Osteocyte (in vitro differentiated cells): ENCODE measurements at regions not wholly inside any gene's neighbourhood (a gene's known extent, or its start where the extent isn't known, plus 50 kb on each side); places are given as distances from the start of the nearest gene placed in this dataset.

Experiments
- DNase-seq: peaks from one replicate; pipeline ENCODE4 v3.0.0; 2021; ENCODE audit warnings: mixed read lengths; ENCODE audit not compliant: unreplicated experiment; ENCODE audit errors: extremely low spot score
- H3K27ac Mint-ChIP-seq: one replicate; pipeline ENCODE4 v1.8.0; 2021; ENCODE audit warnings: mild to moderate bottlenecking, mixed read lengths; ENCODE audit not compliant: unreplicated experiment
- H3K27me3 Mint-ChIP-seq: one replicate; pipeline ENCODE4 v1.8.0; 2021; ENCODE audit warnings: mixed read lengths; ENCODE audit not compliant: unreplicated experiment
- H3K36me3 Mint-ChIP-seq: one replicate; pipeline ENCODE4 v1.8.0; 2021; ENCODE audit warnings: mixed read lengths; ENCODE audit not compliant: unreplicated experiment
- H3K4me1 Mint-ChIP-seq: one replicate; pipeline ENCODE4 v1.8.0; 2021; ENCODE audit warnings: mixed read lengths; ENCODE audit not compliant: unreplicated experiment
- H3K4me3 Mint-ChIP-seq: one replicate; pipeline ENCODE4 v1.8.0; 2021; ENCODE audit warnings: mild to moderate bottlenecking, moderate library complexity, mixed read lengths; ENCODE audit not compliant: unreplicated experiment
- H3K9me3 Mint-ChIP-seq: one replicate; pipeline ENCODE4 v1.8.0; 2021; ENCODE audit warnings: mixed read lengths; ENCODE audit not compliant: unreplicated experiment
- CTCF ChIP-seq: fragments of 200-600 bp; sonication (generic); IDR thresholded peaks from 2 replicates; pipeline ENCODE4 v1.5.0; 2021; ENCODE audit warnings: antibody characterized with exemption, mild to moderate bottlenecking, moderate library complexity

- no peak overlapping the region for H3K4me3 Mint-ChIP-seq
These were observed 819.2 kb downstream of the LIG4 start for GRCh38 chr13:107395927-107396662.

GRCh38 chr13:107392205-107392604 is 823.1 kb downstream of the LIG4 start:
- no peaks in the 10 kb centered on the region for H3K36me3 Mint-ChIP-seq
- no peaks in the 10 kb centered on the region for H3K9me3 Mint-ChIP-seq
- H3K4me3 Mint-ChIP-seq: no peak overlapping the region
- no peak overlapping the region for H3K27ac Mint-ChIP-seq
- TF ChIP-seq CTCF: no peak
- no peaks in the 10 kb centered on the region for H3K27me3 Mint-ChIP-seq
- no peaks in the 10 kb centered on the region for H3K4me1 Mint-ChIP-seq
- no peak for DNase-seq

More at GRCh38 chr13:107395927-107396662, 819.2 kb downstream of the LIG4 start:
- H3K27ac Mint-ChIP-seq: no peak overlapping the region
- no peaks in the 10 kb centered on the region for H3K9me3 Mint-ChIP-seq
- no peaks in the 10 kb centered on the region for H3K27me3 Mint-ChIP-seq
- no peaks in the 10 kb centered on the region for H3K4me1 Mint-ChIP-seq
- TF ChIP-seq CTCF: no peak
- no peak for DNase-seq
- no peaks in the 10 kb centered on the region for H3K36me3 Mint-ChIP-seq

GRCh38 chr13:107387525-107387924 is 819.6 kb upstream of the ARGLU1 start:
- no peaks in the 10 kb centered on the region for H3K36me3 Mint-ChIP-seq
- no peak for TF ChIP-seq CTCF
- H3K27ac Mint-ChIP-seq: no peak overlapping the region
- no peak for DNase-seq
- H3K27me3 Mint-ChIP-seq: no peaks in the 10 kb centered on the region
- no peaks in the 10 kb centered on the region for H3K4me1 Mint-ChIP-seq
- H3K9me3 Mint-ChIP-seq: no peaks in the 10 kb centered on the region
- no peak overlapping the region for H3K4me3 Mint-ChIP-seq

GRCh38 chr13:107379407-107380155 is 811.6 kb upstream of the ARGLU1 start:
- Mint-ChIP-seq H3K36me3 (no peaks in the 10 kb centered on the region), H3K9me3 (no peaks in the 10 kb centered on the region), H3K4me1 (peaks cover 14% of the 10 kb centered on the region), H3K4me3 (no peak overlapping the region), H3K27me3 (no peaks in the 10 kb centered on the region), H3K27ac (no peak overlapping the region)
- DNase-seq: no peak
- no peak for TF ChIP-seq CTCF
